GM12873 (cell line): ENCODE measurements at regions not wholly inside any gene's neighbourhood (a gene's known extent, or its start where the extent isn't known, plus 50 kb on each side); places are given as distances from the start of the nearest gene placed in this dataset.

ENCODE experiments used
- TF ChIP-seq, protein P1 (sequence below): IDR thresholded peaks from 2 replicates; pipeline ENCODE4 v1.5.1; 2012; ENCODE audit warnings: low read depth, mild to moderate bottlenecking, moderate library complexity, low read length, control low read depth; ENCODE audit not compliant: insufficient read depth; ENCODE audit errors: missing control alignments

DNA sequence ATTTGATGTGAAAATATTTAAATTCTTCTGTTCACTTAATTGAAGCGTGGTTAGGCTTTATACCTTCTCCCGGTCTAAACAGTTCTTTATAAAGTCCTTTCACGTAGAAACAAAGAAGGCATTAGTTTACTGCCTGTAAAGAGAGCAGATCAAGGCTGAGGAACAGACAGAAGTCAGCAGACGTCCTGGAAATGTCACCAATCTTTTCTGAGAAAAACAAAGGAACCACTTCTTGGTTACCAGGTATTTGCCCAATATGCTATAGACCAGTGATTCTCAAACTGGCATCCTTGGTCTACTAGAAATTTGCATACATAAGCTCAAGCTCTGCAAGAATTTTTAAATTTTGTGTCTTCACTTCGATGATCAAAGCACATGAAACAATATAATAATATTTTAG lies 89.2 kb upstream of the STK17B start:
- TF ChIP-seq, protein P1, sequence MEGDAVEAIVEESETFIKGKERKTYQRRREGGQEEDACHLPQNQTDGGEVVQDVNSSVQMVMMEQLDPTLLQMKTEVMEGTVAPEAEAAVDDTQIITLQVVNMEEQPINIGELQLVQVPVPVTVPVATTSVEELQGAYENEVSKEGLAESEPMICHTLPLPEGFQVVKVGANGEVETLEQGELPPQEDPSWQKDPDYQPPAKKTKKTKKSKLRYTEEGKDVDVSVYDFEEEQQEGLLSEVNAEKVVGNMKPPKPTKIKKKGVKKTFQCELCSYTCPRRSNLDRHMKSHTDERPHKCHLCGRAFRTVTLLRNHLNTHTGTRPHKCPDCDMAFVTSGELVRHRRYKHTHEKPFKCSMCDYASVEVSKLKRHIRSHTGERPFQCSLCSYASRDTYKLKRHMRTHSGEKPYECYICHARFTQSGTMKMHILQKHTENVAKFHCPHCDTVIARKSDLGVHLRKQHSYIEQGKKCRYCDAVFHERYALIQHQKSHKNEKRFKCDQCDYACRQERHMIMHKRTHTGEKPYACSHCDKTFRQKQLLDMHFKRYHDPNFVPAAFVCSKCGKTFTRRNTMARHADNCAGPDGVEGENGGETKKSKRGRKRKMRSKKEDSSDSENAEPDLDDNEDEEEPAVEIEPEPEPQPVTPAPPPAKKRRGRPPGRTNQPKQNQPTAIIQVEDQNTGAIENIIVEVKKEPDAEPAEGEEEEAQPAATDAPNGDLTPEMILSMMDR, result no peak

DNA sequence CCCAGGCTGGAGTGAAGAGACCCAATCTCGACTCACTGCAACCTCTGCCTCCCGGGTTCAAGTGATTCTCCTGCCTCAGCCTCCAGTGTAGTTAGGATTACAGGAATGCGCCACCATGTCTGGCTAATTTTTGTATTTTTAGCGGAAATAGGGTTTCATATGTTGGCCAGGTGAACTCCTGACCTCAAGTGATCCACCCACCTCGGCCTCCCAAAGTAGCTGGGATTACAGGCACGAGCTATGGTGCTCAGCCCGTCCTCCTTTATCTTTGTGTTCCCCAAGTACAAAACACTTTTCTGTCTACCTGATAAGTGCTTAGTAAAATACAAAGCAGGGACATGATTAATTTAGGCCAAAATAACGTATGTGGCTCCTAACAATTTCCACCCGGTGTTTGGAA lies 91.2 kb upstream of the STK17B start:
- TF ChIP-seq, protein P1, result no peak

DNA sequence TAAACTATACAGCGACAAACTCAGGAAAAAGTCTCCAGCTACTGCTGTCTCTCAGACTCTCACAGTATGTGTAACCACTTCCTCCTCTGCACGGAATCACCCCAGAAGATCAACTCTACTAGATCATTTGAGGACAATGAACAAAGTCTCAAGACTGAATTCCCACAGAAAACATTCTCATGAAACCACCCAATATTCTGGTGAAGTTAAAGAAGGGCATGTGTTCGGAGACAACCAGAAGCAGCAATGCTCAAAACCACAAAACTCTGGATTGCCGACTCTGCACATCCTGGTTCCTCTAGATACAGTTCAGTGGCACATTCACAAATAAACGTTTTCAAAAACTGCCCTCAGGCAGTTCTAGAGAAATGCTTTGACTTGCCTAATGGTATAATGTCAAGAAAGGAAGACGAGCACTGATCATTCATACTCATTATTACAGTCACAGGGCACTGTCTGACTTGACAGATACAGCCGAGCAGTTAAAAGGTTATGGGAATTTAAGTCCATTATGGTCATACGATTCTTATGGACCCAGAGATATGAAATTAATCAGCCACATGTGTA lies 91.9 kb upstream of the STK17B start:
- TF ChIP-seq, protein P1, result no peak

DNA sequence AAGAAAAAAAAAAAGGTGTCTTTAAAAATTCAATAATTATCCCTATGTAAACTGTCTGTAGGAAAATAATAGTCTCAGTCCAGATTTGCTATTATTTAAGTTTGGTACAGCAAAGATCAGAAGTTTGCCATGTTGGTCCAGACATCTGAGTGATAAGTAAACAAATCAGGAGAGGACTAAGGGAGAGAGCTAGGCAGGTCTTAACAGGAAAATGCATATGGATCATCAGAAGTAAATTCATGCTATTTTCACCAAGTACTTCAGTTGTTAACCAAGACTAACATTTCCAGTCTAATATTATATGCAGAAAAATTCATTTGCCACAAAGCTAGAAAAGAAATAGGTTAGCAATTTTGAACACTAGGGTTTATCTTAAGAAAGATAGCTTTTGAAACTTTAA lies 95.0 kb upstream of the STK17B start:
- TF ChIP-seq, protein P1, result no peak

DNA sequence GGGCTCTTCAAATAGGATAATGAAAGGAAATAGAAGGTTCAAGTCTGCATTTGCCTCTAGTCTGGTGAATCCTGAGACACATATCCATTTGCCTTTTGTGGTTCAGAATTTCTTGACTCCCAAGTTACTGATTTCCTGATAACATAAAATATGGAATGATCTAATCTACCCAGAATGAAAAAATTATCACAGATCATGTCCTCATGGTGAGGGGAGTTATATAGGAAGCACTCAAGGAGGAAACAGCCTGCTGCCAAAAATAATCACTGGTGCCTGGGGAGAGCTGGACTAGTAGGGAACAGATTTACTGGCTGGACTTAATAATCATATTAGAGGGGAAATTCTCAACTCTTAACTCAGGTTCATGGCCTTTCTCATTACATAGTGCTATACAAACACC lies 95.5 kb upstream of the STK17B start:
- TF ChIP-seq, protein P1, result no peak

DNA sequence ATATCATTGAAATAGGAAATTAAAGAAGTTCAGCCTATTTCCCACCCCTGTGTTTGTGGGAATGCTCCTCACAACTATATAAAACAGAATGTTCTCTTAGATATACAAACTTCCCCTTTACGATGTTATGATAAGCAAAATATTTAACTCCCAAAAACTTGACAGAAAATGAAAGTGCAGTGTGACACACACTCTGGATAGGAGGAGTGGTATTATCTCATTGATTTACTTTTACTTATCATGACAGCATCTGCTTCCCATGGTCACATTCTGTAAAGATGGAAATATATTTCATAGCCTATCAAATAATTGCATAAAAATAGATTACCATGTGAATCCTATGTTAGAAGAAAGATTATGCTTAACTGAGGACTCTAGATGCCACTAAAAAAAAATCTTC lies 96.6 kb upstream of the STK17B start:
- TF ChIP-seq, protein P1, result no peak

DNA sequence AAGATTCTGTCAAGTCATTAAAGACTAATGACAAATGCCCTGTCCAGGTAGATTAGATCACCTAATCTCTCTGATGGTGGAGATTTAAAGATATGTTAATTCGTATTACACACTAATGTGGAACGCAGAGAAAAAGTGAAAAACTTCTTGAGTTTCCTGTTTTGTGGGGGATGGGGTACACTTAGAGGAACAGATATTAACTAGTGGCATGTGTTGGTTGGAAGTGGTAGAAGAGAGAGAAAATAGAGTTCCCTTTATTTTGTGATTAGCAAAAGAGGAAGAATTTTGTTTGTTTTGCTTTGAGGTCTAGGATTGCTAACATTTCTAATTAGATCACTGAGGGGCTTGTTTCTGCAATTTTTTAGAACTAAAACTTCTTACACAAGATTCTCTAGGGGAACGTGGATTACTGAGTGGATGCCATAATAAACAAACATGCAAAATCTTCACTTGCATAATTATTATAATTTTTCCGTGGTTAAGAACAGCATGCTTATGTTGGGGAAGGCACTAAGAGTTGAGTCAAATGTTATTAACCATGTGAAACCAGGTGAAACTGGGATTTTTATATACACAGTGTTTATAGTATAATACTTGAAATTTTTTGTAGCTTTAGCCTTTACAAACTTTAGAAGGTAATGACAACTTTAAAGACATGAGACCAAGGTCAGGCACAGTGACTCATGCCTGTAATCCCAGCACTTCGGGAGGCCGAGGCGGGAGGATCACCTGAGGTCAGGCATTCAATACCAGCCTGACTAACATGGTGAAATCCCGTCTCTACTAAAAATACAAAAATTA lies 97.4 kb upstream of the STK17B start:
- TF ChIP-seq, protein P1, result no peak
